ENCODE measurements at regions not wholly inside any gene's neighbourhood (a gene's known extent, or its start where the extent isn't known, plus 50 kb on each side); places are given as distances from the start of the nearest gene placed in this dataset.

DNA sequence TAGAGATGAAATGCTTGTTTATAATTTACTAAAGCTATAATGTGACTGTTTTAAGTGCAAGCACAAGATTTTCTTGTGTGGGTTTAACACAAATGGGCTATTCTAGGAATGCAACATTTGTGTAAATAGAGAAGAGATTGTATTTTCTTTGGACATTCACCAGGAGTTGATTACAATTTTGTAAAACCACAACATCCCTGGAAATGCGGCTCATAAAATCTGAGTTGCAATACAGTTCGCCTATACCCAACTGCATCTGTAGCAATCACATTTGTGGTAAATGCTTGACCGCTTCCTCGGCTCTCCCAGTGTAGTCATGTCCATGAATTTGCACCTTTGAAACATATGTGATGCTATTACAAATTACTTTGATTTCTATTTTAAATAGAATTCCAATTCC is 348.7 kb upstream of the CDH20 start:
- DNase-seq = no peak

GRCh38 chr18:60987963-60988362 is 345.3 kb upstream of the CDH20 start:
- DNase-seq = no peak

- DNase-seq = no peak
These were observed 336.9 kb upstream of the CDH20 start for GRCh38 chr18:60996326-60996725.

GRCh38 chr18:60996822-60997221 is 336.4 kb upstream of the CDH20 start:
- DNase-seq = no peak

- DNase-seq = no peak
These were observed 332.1 kb upstream of the CDH20 start for GRCh38 chr18:61001138-61001537.

DNA sequence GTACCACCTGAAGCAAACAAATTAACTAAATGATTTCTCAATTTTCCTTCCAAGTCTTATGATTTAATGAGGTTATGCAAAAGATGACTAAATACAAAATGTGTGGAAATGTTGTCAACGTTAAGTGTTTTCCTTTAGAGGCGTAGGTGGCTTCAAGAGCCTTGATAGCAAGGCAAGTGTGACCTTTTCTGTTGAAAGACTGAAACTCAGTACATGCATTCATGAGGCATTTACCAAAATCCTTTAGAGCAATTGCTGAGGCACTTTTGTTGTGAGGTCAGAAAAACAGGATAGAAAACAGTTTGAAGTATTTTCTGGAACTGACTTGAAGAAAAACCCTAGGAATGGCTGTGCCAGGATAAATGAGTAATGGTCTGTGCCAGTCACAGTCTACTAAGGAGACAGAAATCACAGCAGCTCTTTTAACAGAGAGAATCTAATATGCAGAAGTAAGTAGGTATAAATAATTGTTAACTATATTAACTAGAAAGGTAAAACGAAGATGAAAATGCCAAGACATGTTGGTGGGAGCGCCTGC is 326.5 kb upstream of the CDH20 start:
- DNase-seq = no peak

GRCh38 chr18:61019338-61020301 is 313.6 kb upstream of the CDH20 start:
- no peak for DNase-seq

DNA sequence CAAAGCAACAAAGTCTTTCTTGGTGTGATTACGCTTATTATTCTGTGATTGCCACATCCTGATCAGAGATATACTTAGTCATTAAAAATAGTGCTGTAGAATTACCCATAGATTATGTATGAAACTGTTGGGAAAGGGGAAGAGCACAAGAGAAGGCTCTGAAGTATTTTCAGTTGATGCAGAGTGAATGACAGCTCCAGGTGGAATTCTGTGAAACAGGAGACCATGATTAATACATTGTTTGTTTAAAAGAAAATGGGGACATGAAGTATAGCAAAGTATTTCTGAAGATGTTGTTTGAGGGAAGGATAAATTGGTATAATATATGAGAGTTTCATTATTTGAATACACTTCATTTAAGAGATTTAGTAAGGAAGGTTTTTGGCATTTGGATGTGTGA is 307.6 kb upstream of the CDH20 start:
- no peak for DNase-seq

DNA sequence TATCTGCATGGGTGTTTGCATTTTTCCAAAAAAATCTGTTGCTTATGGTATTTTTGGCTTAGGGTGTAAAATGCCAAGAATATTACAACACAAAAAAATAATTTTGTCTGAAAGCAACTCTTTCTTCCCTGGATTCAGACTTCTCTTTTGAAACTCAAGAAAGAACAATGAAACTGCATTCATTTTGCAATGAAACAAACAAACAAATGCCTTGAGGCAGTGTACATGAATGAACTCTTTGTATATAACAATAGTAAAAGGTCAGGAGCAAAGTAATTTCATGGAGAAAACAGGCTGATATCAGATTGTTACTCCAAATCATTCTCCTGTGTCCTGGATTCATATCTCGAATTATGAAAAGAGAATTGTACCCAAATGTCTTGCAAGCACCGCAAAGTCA is 301.6 kb upstream of the CDH20 start:
- DNase-seq = no peak

GRCh38 chr18:61034580-61034979 is 298.6 kb upstream of the CDH20 start:
- DNase-seq = no peak

GRCh38 chr18:61039251-61039650 is 294.0 kb upstream of the CDH20 start:
- no peak for DNase-seq

GRCh38 chr18:61047794-61048193 is 285.4 kb upstream of the CDH20 start:
- DNase-seq = no peak

DNA sequence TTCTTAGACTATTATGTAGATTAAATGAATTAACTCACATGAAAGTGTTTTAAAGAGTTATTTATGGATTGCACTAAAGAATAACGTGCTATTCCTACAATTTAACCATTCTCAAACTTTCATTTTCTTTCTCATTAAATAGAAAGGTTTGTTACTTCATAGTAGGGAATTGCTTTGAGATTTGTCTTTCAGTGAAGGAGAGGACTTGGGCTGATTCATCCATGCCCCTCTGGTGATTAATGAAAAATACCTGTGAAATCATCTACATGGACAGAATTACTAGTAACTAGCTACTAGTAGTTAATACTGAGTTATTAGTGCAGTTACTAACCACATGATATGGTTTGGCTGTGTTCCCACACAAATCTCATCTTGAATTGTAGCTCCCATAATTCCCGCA is 275.8 kb upstream of the CDH20 start:
- DNase-seq = no peak

GRCh38 chr18:61062258-61062657 is 271.0 kb upstream of the CDH20 start:
- no peak for DNase-seq

GRCh38 chr18:61064911-61065310 is 268.3 kb upstream of the CDH20 start:
- DNase-seq = no peak

- DNase-seq = no peak
These were observed 256.2 kb upstream of the CDH20 start for GRCh38 chr18:61076986-61077385.

GRCh38 chr18:61079714-61080113 is 253.5 kb upstream of the CDH20 start:
- DNase-seq = no peak

- no peak for DNase-seq
These were observed 252.2 kb upstream of the CDH20 start for GRCh38 chr18:61080954-61081528.

GRCh38 chr18:61082976-61083630 is 250.1 kb upstream of the CDH20 start:
- DNase-seq = no peak

DNA sequence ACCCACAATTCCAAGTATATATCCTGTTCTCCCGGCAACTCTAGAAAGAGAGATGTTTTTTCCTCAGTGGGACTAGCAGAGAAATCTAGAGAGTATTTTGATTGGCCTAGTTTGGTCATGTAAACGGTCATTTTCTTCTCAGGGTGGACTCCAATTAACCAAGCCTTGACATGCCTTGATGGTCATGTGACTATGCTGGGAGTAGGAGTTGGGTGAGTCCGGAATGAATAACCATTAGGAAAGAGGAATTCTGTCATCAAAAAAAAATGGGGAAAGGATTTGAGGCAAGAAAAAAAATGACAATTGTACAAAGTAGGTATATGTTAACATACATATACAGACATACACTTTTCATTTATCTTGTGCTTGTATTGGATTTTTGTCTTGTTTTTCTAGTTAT is 248.2 kb upstream of the CDH20 start:
- no peak for DNase-seq

DNA sequence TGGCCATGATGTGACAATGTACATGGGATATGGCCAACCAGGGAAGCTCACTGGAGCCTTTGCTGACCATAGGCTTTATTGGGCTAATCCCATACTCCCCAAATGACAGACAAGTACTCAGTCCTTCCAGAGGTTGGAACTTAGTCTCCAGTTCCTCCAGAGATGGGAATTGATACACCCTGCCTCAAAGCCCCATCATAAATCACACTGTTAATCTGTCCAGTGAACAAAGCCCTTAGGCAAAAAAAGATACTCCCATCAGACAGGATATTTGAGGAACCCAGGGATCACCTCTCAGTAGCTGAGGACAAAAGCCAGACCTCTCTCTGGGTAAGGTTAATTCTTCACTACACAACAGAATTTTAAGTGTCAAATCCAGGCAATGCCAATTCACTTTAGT is 247.5 kb upstream of the CDH20 start:
- no peak for DNase-seq

GRCh38 chr18:61086657-61087056 is 246.6 kb upstream of the CDH20 start:
- no peak for DNase-seq

- no peak for DNase-seq
These were observed 241.9 kb upstream of the CDH20 start for GRCh38 chr18:61091379-61091778.

DNA sequence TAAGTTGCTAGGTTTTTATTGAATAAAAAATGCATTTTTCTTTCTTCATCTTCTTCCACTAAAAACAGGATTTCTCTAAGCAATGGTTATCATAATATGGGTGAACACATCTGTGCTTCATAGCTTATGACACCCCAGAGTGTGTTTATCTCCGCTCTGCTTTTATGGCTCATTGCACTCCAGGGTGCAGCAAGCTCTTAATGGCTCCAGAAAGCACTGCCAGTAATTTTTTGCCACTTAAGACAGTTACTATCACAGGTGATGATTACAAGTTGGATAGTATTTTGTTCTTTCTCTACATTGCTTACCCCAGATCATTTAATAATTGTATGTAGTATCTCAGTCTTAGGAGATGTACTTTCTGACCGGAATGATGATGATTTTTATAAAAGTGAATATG is 239.3 kb upstream of the CDH20 start:
- DNase-seq = no peak

Data from RPMI8226 (cell line).